CD4-positive, CD25-positive, alpha-beta regulatory T cell (primary cell): ENCODE measurements at regions not wholly inside any gene's neighbourhood (a gene's known extent, or its start where the extent isn't known, plus 50 kb on each side); places are given as distances from the start of the nearest gene placed in this dataset.
A peak's percentile ranks its signal among the peaks of the same experiment; 100 is the strongest.

Source experiments
- ATAC-seq, 2 donors: fragments of 150-1000 bp; cut with Tn5 transposase; one replicate each; pipeline ENCODE4 v1.10.0; 2021; ENCODE audit warnings: low read depth in 2 of 2, moderate number of reproducible peaks in 2 of 2, moderate library complexity in 1 of 2
- DNase-seq, 3 donors: peaks; one replicate each; pipeline versions ENCODE4 v3.0.0 to v3.0.0-alpha.2; 2012 to 2022; ENCODE audit warnings: mixed read lengths in 1 of 3
- H3K27ac ChIP-seq: one replicate; pipeline ENCODE4 v1.7.0; 2013; ENCODE audit warnings: mild to moderate bottlenecking, low read length; ENCODE audit not compliant: insufficient read depth, poor library complexity, severe bottlenecking
- H3K27me3 ChIP-seq: one replicate; pipeline ENCODE4 v1.7.0; 2013; ENCODE audit warnings: low read length; ENCODE audit not compliant: control insufficient read depth, insufficient read depth
- H3K36me3 ChIP-seq: one replicate; pipeline ENCODE4 v1.7.0; 2013; ENCODE audit warnings: mild to moderate bottlenecking, low read length, moderate library complexity; ENCODE audit not compliant: control insufficient read depth, insufficient read depth
- H3K4me1 ChIP-seq: 2 replicates; pipeline ENCODE4 v1.7.0; 2013; ENCODE audit warnings: mild to moderate bottlenecking, low read length; ENCODE audit not compliant: insufficient read depth, control insufficient read depth, poor library complexity, severe bottlenecking
- H3K4me3 ChIP-seq: one replicate; pipeline ENCODE4 v1.7.0; 2013; ENCODE audit warnings: low read depth, mild to moderate bottlenecking, low read length, moderate library complexity
- H3K9me3 ChIP-seq, 2 experiments: 1 replicate in 1 of 2; 2 replicates in 1 of 2; pipeline ENCODE4 v1.7.0; 2013; ENCODE audit warnings: low read length in 2 of 2, mild to moderate bottlenecking in 1 of 2, moderate library complexity in 1 of 2; ENCODE audit not compliant: control insufficient read depth in 2 of 2
- H3K27ac Mint-ChIP-seq, 3 donors: one replicate each; pipeline ENCODE4 v1.8.0; 2020 to 2022; ENCODE audit warnings: mild to moderate bottlenecking in 3 of 3, mixed read lengths in 3 of 3, moderate library complexity in 2 of 3
- H3K27me3 Mint-ChIP-seq: one replicate; pipeline ENCODE4 v1.8.0; 2022; ENCODE audit warnings: mild to moderate bottlenecking, mixed read lengths
- H3K36me3 Mint-ChIP-seq: one replicate; pipeline ENCODE4 v1.8.0; 2020; ENCODE audit warnings: mixed read lengths
- H3K4me1 Mint-ChIP-seq, 4 donors: one replicate each; pipeline ENCODE4 v1.8.0; 2020 to 2022; ENCODE audit warnings: mixed read lengths in 4 of 4, mild to moderate bottlenecking in 1 of 4
- H3K4me3 Mint-ChIP-seq, 4 donors: one replicate each; pipeline ENCODE4 v1.8.0; 2020 to 2022; ENCODE audit warnings: mild to moderate bottlenecking in 4 of 4, mixed read lengths in 4 of 4, moderate library complexity in 3 of 4
- H3K9me3 Mint-ChIP-seq, 7 donors: one replicate each; pipeline ENCODE4 v1.8.0; 2020 to 2022; ENCODE audit warnings: mixed read lengths in 7 of 7, mild to moderate bottlenecking in 3 of 7, moderate library complexity in 2 of 7

- Histone ChIP-seq H3K27me3 (no peaks in the 10 kb centered on the region), H3K27ac (no peak overlapping the region), H3K9me3 (peaks cover 0 to 4% of the 10 kb centered on the region in 2 experiments), H3K4me1 (no peaks in the 10 kb centered on the region), H3K36me3 (no peaks in the 10 kb centered on the region), H3K4me3 (no peak overlapping the region)
- Mint-ChIP-seq H3K4me1 (peaks cover 0 to 6% (median 3%) of the 10 kb centered on the region in 4 donors), H3K27me3 (no peaks in the 10 kb centered on the region), H3K4me3 (no peak overlapping the region), H3K27ac (no peak overlapping the region), H3K36me3 (no peaks in the 10 kb centered on the region), H3K9me3 (no peaks in the 10 kb centered on the region)
- DNase-seq (no peak), ATAC-seq (no peak)
Observed at GRCh38 chr17:78305801-78306200, 54.1 kb downstream of the SOCS3 start.

GRCh38 chr17:78304549-78305037 lies 55.3 kb downstream of the SOCS3 start:
- Mint-ChIP-seq H3K4me3 (no peak overlapping the region), H3K27me3 (no peaks in the 10 kb centered on the region), H3K9me3 (no peaks in the 10 kb centered on the region), H3K4me1 (peaks cover 0 to 7% (median 3%) of the 10 kb centered on the region in 4 donors), H3K36me3 (no peaks in the 10 kb centered on the region), H3K27ac (no peak overlapping the region)
- ATAC-seq: no peak
- H3K4me3 ChIP-seq: no peak overlapping the region
- no peak overlapping the region for H3K27ac ChIP-seq
- no peak for DNase-seq
- H3K36me3 ChIP-seq: no peaks in the 10 kb centered on the region
- H3K27me3 ChIP-seq: no peaks in the 10 kb centered on the region
- H3K9me3 ChIP-seq: peaks cover 0 to 4% of the 10 kb centered on the region in 2 experiments
- H3K4me1 ChIP-seq: no peaks in the 10 kb centered on the region

- no peak for ATAC-seq
- no peaks in the 10 kb centered on the region for H3K36me3 ChIP-seq
- H3K9me3 Mint-ChIP-seq: no peaks in the 10 kb centered on the region
Observed at GRCh38 chr17:78302478-78302877, 57.4 kb downstream of the SOCS3 start.

GRCh38 chr17:78301821-78302213 lies 58.1 kb downstream of the SOCS3 start:
- peaks cover 0 to 9% (median 3%) of the 10 kb centered on the region in 4 donors for H3K4me1 Mint-ChIP-seq
- H3K27me3 Mint-ChIP-seq: no peaks in the 10 kb centered on the region
- H3K27ac Mint-ChIP-seq: no peak overlapping the region

More at GRCh38 chr17:78302478-78302877, 57.4 kb downstream of the SOCS3 start:
- Histone ChIP-seq H3K27ac (no peak overlapping the region), H3K27me3 (no peaks in the 10 kb centered on the region), H3K4me3 (no peak overlapping the region), H3K4me1 (no peaks in the 10 kb centered on the region), H3K9me3 (peaks cover 0 to 4% of the 10 kb centered on the region in 2 experiments)
- no peak for DNase-seq
- no peaks in the 10 kb centered on the region for H3K36me3 Mint-ChIP-seq
- H3K4me1 Mint-ChIP-seq: peaks cover 0 to 8% (median 3%) of the 10 kb centered on the region in 4 donors
- H3K4me3 Mint-ChIP-seq: no peak overlapping the region
- H3K27ac Mint-ChIP-seq: no peak overlapping the region
- no peaks in the 10 kb centered on the region for H3K27me3 Mint-ChIP-seq

GRCh38 chr17:78300962-78301820 lies 58.7 kb downstream of the SOCS3 start:
- ATAC-seq (no peak), DNase-seq (no peak)
- H3K4me1 ChIP-seq: no peaks in the 10 kb centered on the region
- H3K27me3 ChIP-seq: no peaks in the 10 kb centered on the region
- no peaks in the 10 kb centered on the region for H3K36me3 ChIP-seq
- no peak overlapping the region for H3K27ac ChIP-seq
- no peaks in the 10 kb centered on the region for H3K9me3 Mint-ChIP-seq
- H3K27ac Mint-ChIP-seq: peak overlapping the region in 1 of 3 donors; percentile 65
- no peaks in the 10 kb centered on the region for H3K27me3 Mint-ChIP-seq
- no peaks in the 10 kb centered on the region for H3K9me3 ChIP-seq
- H3K4me3 Mint-ChIP-seq: no peak overlapping the region
- H3K4me3 ChIP-seq: no peak overlapping the region
- H3K4me1 Mint-ChIP-seq: peaks cover 0 to 9% (median 3%) of the 10 kb centered on the region in 4 donors
- H3K36me3 Mint-ChIP-seq: no peaks in the 10 kb centered on the region

More at GRCh38 chr17:78301821-78302213, 58.1 kb downstream of the SOCS3 start:
- no peaks in the 10 kb centered on the region for H3K4me1 ChIP-seq
- H3K36me3 Mint-ChIP-seq: no peaks in the 10 kb centered on the region
- H3K36me3 ChIP-seq: no peaks in the 10 kb centered on the region
- no peak overlapping the region for H3K4me3 ChIP-seq
- no peak overlapping the region for H3K4me3 Mint-ChIP-seq
- H3K9me3 Mint-ChIP-seq: no peaks in the 10 kb centered on the region
- no peak for DNase-seq
- no peak for ATAC-seq
- no peak overlapping the region for H3K27ac ChIP-seq
- H3K27me3 ChIP-seq: no peaks in the 10 kb centered on the region
- H3K9me3 ChIP-seq: peaks cover 0 to 3% of the 10 kb centered on the region in 2 experiments

GRCh38 chr17:78299049-78299448 lies 60.8 kb downstream of the SOCS3 start:
- Histone ChIP-seq H3K36me3 (no peaks in the 10 kb centered on the region), H3K27ac (no peak overlapping the region), H3K27me3 (no peaks in the 10 kb centered on the region), H3K4me1 (no peaks in the 10 kb centered on the region), H3K9me3 (no peaks in the 10 kb centered on the region), H3K4me3 (no peak overlapping the region)
- H3K27ac Mint-ChIP-seq: no peak overlapping the region
- no peaks in the 10 kb centered on the region for H3K36me3 Mint-ChIP-seq
- H3K4me1 Mint-ChIP-seq: peaks cover 0 to 9% (median 3%) of the 10 kb centered on the region in 4 donors
- H3K4me3 Mint-ChIP-seq: no peak overlapping the region
- DNase-seq: no peak
- no peak for ATAC-seq
- no peaks in the 10 kb centered on the region for H3K27me3 Mint-ChIP-seq
- H3K9me3 Mint-ChIP-seq: no peaks in the 10 kb centered on the region

GRCh38 chr17:78294776-78295175 lies 63.3 kb downstream of the TMEM235 start:
- Mint-ChIP-seq H3K36me3 (no peaks in the 10 kb centered on the region), H3K4me1 (peaks cover 0 to 5% (median 0%) of the 10 kb centered on the region in 4 donors), H3K9me3 (no peaks in the 10 kb centered on the region), H3K4me3 (no peak overlapping the region), H3K27me3 (no peaks in the 10 kb centered on the region), H3K27ac (no peak overlapping the region)
- DNase-seq: no peak
- Histone ChIP-seq H3K27me3 (no peaks in the 10 kb centered on the region), H3K4me3 (no peak overlapping the region), H3K27ac (no peak overlapping the region), H3K9me3 (no peaks in the 10 kb centered on the region), H3K36me3 (no peaks in the 10 kb centered on the region), H3K4me1 (peaks cover 4% of the 10 kb centered on the region)
- no peak for ATAC-seq

GRCh38 chr17:78294356-78294755 lies 62.9 kb downstream of the TMEM235 start:
- Histone ChIP-seq H3K36me3 (no peaks in the 10 kb centered on the region), H3K27me3 (no peaks in the 10 kb centered on the region), H3K4me3 (no peak overlapping the region), H3K27ac (no peak overlapping the region), H3K4me1 (peaks cover 7% of the 10 kb centered on the region), H3K9me3 (no peaks in the 10 kb centered on the region)
- peak overlapping the region in 1 of 3 donors; percentile 94 for H3K27ac Mint-ChIP-seq
- ATAC-seq: no peak
- DNase-seq: no peak
- no peaks in the 10 kb centered on the region for H3K27me3 Mint-ChIP-seq
- H3K9me3 Mint-ChIP-seq: no peaks in the 10 kb centered on the region
- H3K4me3 Mint-ChIP-seq: no peak overlapping the region
- H3K4me1 Mint-ChIP-seq: peaks cover 0 to 5% (median 0%) of the 10 kb centered on the region in 4 donors
- no peaks in the 10 kb centered on the region for H3K36me3 Mint-ChIP-seq
